ENCODE measurements at regions not wholly inside any gene's neighbourhood (a gene's known extent, or its start where the extent isn't known, plus 50 kb on each side); places are given as distances from the start of the nearest gene placed in this dataset.

DNA sequence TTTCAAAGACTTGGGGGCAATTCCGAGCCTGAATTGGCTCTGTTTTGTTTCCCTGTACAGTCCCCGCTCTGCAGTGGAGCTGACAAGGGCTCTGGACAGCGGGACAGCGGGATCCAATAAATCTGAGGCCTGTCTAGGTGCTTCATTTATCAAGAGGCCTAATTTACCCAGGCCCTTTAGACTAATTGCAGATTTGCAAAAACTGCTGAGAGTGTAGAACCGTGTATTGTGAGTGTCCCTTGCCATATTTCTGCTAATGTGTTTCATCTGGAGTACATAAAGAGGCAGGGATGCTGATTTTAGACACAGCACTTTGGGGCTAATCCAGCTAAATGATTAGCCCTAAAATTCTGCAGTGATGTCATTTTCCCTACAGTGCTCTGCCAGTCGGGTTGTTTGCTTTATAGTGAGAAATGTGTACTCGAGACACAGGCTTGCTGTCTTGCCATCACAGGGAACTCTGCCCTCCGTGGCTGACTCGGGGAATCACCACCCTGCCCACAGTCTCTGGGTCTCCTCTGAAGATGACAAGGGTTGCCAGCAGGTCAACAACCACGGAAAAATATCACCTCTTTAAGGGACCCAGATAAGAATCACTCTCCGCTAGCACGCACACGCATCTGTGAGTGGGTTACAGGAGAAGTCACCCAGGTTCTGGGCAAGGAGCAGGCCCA is 592.0 kb downstream of the BNC2 start:
- TF ChIP-seq EZH2 (IDR thresholded peaks at IDR 0.05; ENCODE audit: borderline replicate concordance) (no peak), EZH2phosphoT487 (IDR thresholded peaks at IDR 0.05; ENCODE audit: low read depth, severe bottlenecking, unreplicated experiment) (no peak)
- TF ChIP-seq, protein P1, sequence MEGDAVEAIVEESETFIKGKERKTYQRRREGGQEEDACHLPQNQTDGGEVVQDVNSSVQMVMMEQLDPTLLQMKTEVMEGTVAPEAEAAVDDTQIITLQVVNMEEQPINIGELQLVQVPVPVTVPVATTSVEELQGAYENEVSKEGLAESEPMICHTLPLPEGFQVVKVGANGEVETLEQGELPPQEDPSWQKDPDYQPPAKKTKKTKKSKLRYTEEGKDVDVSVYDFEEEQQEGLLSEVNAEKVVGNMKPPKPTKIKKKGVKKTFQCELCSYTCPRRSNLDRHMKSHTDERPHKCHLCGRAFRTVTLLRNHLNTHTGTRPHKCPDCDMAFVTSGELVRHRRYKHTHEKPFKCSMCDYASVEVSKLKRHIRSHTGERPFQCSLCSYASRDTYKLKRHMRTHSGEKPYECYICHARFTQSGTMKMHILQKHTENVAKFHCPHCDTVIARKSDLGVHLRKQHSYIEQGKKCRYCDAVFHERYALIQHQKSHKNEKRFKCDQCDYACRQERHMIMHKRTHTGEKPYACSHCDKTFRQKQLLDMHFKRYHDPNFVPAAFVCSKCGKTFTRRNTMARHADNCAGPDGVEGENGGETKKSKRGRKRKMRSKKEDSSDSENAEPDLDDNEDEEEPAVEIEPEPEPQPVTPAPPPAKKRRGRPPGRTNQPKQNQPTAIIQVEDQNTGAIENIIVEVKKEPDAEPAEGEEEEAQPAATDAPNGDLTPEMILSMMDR (IDR thresholded peaks at IDR 0.05; ENCODE audit: poor library complexity), result no peak
